H1 (cell line): ENCODE measurements at regions not wholly inside any gene's neighbourhood (a gene's known extent, or its start where the extent isn't known, plus 50 kb on each side); places are given as distances from the start of the nearest gene placed in this dataset.

Source experiments
- CTCF ChIA-PET: fragments of 300-600 bp; sonication (Branson Sonifier 250); formaldehyde crosslinking; loops from one replicate; lab custom pipeline; 2021; ENCODE audit not compliant: partially characterized antibody; lab: Charles Lee
- POLR2A ChIA-PET: fragments of 300-600 bp; sonication (Branson Sonifier 250); formaldehyde crosslinking; loops from one replicate; lab custom pipeline; 2021; ENCODE audit warnings: inconsistent platforms; ENCODE audit not compliant: partially characterized antibody; lab: Charles Lee
- DNase-seq, 2 experiments: peaks; one replicate each; pipeline versions ENCODE4 v3.0.0 to v3.0.0-alpha.2; 2010 to 2022; ENCODE audit warnings: low spot score in 2 of 2, low read depth in 1 of 2, mixed read lengths in 1 of 2
- FAIRE-seq: peaks from 2 replicates; lab custom pipeline; 2011; peaks lifted over from hg19 to GRCh38; lab: Jason Lieb, UNC
- H2AFZ ChIP-seq: 2 replicates; pipeline ENCODE4 v1.8.1; 2012; ENCODE audit warnings: low read length, inconsistent platforms
- H2AK5ac ChIP-seq: 2 replicates; pipeline ENCODE4 v1.6.1; 2013; ENCODE audit warnings: low read depth, low read length
- H2BK120ac ChIP-seq: replicated peaks from 2 replicates; pipeline ENCODE3; 2013; ENCODE audit warnings: low read depth, low read length, inconsistent platforms
- H2BK12ac ChIP-seq: 2 replicates; pipeline ENCODE4 v1.6.1; 2013; ENCODE audit warnings: low read depth, low read length
- H2BK15ac ChIP-seq: 2 replicates; pipeline ENCODE4 v1.6.1; 2013; ENCODE audit warnings: low read length
- H2BK20ac ChIP-seq: 2 replicates; pipeline ENCODE4 v1.6.1; 2013; ENCODE audit warnings: low read length
- H2BK5ac ChIP-seq: 2 replicates; pipeline ENCODE4 v1.6.1; 2013; ENCODE audit warnings: low read depth, low read length
- H3K14ac ChIP-seq: 2 replicates; pipeline ENCODE4 v1.6.1; 2013; ENCODE audit warnings: inconsistent platforms; ENCODE audit not compliant: insufficient read length
- H3K18ac ChIP-seq: 2 replicates; pipeline ENCODE4 v1.6.1; 2013; ENCODE audit warnings: low read length; ENCODE audit errors: extremely low read depth
- H3K23ac ChIP-seq: 2 replicates; pipeline ENCODE4 v1.6.1; 2013; ENCODE audit warnings: inconsistent platforms; ENCODE audit not compliant: insufficient read length
- H3K23me2 ChIP-seq: 2 replicates; pipeline ENCODE4 v1.6.1; 2013; ENCODE audit warnings: low read depth, low read length
- H3K27ac ChIP-seq: 2 replicates; pipeline ENCODE4 v1.6.1; 2011; ENCODE audit warnings: low read depth, low read length, inconsistent platforms
- H3K27me3 ChIP-seq, 4 experiments: replicated peaks in 1 of 4; 1 replicate in 1 of 4; 2 replicates in 3 of 4; pipeline versions ENCODE4 v1.6.1 to v1.8.1; 2011 to 2013; ENCODE audit warnings: low read length in 3 of 4, mild to moderate bottlenecking in 3 of 4, inconsistent platforms in 2 of 4, mixed read lengths in 2 of 4, moderate library complexity in 1 of 4; ENCODE audit not compliant: control insufficient read depth in 3 of 4, insufficient read depth in 3 of 4; ENCODE audit errors: extremely low read depth in 1 of 4
- H3K36me3 ChIP-seq, 4 experiments: 2 replicates each; pipeline versions ENCODE4 v1.6.1 to v1.8.1; 2011 to 2013; ENCODE audit warnings: mild to moderate bottlenecking in 4 of 4, low read length in 3 of 4, moderate library complexity in 2 of 4, control low read depth in 1 of 4, inconsistent platforms in 1 of 4; ENCODE audit not compliant: insufficient read depth in 4 of 4, control insufficient read depth in 2 of 4
- H3K4ac ChIP-seq: replicated peaks from 2 replicates; pipeline ENCODE3; 2013; ENCODE audit warnings: low read length, low read depth, mixed read lengths, inconsistent platforms; ENCODE audit not compliant: insufficient read length
- H3K4me1 ChIP-seq, 4 experiments: replicated peaks in 1 of 4; 1 replicate in 1 of 4; 2 replicates in 3 of 4; pipeline versions ENCODE4 v1.6.1 to v1.8.1; 2011 to 2013; ENCODE audit warnings: low read length in 3 of 4, inconsistent platforms in 2 of 4, mixed read lengths in 1 of 4; ENCODE audit not compliant: insufficient read depth in 4 of 4, control insufficient read depth in 3 of 4
- H3K4me2 ChIP-seq, 2 experiments: 2 replicates each; pipeline versions ENCODE4 v1.6.1 to v1.8.1; 2011 to 2013; ENCODE audit warnings: low read depth in 2 of 2, low read length in 2 of 2, control low read depth in 1 of 2, inconsistent platforms in 1 of 2, mild to moderate bottlenecking in 1 of 2; ENCODE audit not compliant: insufficient read depth in 1 of 2
- H3K4me3 ChIP-seq, 4 experiments: fragments of 200-600, 300-600 bp in 1 of 4; sonication (generic), shearing (Covaris generic), sonication (Bioruptor Twin) in 1 of 4; 2 replicates each; pipeline versions ENCODE4 v1.5.1 to v1.8.1; 2011 to 2016; ENCODE audit warnings: low read length in 4 of 4, low read depth in 3 of 4, control low read depth in 2 of 4, inconsistent platforms in 2 of 4, mild to moderate bottlenecking in 2 of 4, mixed read lengths in 1 of 4, moderate library complexity in 1 of 4; ENCODE audit not compliant: insufficient read depth in 2 of 4; ENCODE audit errors: extremely low read depth in 1 of 4
- H3K56ac ChIP-seq: replicated peaks from 2 replicates; pipeline ENCODE3; 2013; ENCODE audit warnings: low read depth, mild to moderate bottlenecking, mixed read lengths, low read length, inconsistent platforms; ENCODE audit not compliant: insufficient read length
- H3K79me1 ChIP-seq: 2 replicates; pipeline ENCODE4 v1.6.1; 2013; ENCODE audit warnings: low read depth, low read length, control low read depth
- H3K79me2 ChIP-seq, 2 experiments: 2 replicates each; pipeline versions ENCODE4 v1.6.1 to v1.8.1; 2012 to 2013; ENCODE audit warnings: low read length in 2 of 2, mild to moderate bottlenecking in 2 of 2, inconsistent platforms in 1 of 2; ENCODE audit not compliant: insufficient read depth in 2 of 2, control insufficient read depth in 1 of 2
- H3K9ac ChIP-seq, 4 experiments: replicated peaks in 1 of 4; 1 replicate in 1 of 4; 2 replicates in 3 of 4; pipeline versions ENCODE4 v1.6.1 to v1.8.1; 2011 to 2013; ENCODE audit warnings: low read depth in 3 of 4, low read length in 3 of 4, control low read depth in 2 of 4, mild to moderate bottlenecking in 2 of 4, moderate library complexity in 2 of 4, inconsistent platforms in 1 of 4; ENCODE audit errors: extremely low read depth in 1 of 4
- H3K9me3 ChIP-seq, 2 experiments: 2 replicates each; pipeline versions ENCODE4 v1.6.1 to v1.8.1; 2012 to 2013; ENCODE audit warnings: mild to moderate bottlenecking in 2 of 2, moderate library complexity in 2 of 2, control low read depth in 1 of 2, inconsistent platforms in 1 of 2, low read depth in 1 of 2, low read length in 1 of 2, mixed read lengths in 1 of 2; ENCODE audit not compliant: insufficient read depth in 2 of 2
- H4K20me1 ChIP-seq, 2 experiments: replicated peaks in 1 of 2; 2 replicates each; pipeline versions ENCODE3 to v1.8.1; 2011 to 2013; ENCODE audit warnings: inconsistent platforms in 2 of 2, low read length in 2 of 2, mild to moderate bottlenecking in 1 of 2; ENCODE audit not compliant: insufficient read depth in 2 of 2, control insufficient read depth in 1 of 2
- H4K5ac ChIP-seq: 2 replicates; pipeline ENCODE4 v1.6.1; 2013; ENCODE audit warnings: low read length, low read depth, mixed read lengths, inconsistent platforms; ENCODE audit not compliant: insufficient read length
- H4K8ac ChIP-seq: 2 replicates; pipeline ENCODE4 v1.8.0; 2013; ENCODE audit warnings: mild to moderate bottlenecking, moderate library complexity, low read length, inconsistent platforms; ENCODE audit not compliant: insufficient read depth; ENCODE audit errors: extremely low read depth
- H4K91ac ChIP-seq: replicated peaks from 2 replicates; pipeline ENCODE3; 2013; ENCODE audit warnings: low read length, mixed read lengths, inconsistent platforms; ENCODE audit not compliant: insufficient read length
- BACH1 ChIP-seq: IDR thresholded peaks from 2 replicates; pipeline ENCODE4 v1.6.1; 2012; ENCODE audit warnings: low read length, improper control_type of control experiment
- EGR1 ChIP-seq: IDR thresholded peaks from 2 replicates; pipeline ENCODE4 v1.6.1; 2011; ENCODE audit warnings: low read depth, low read length, borderline replicate concordance
- FOSL1 ChIP-seq: IDR thresholded peaks from 2 replicates; pipeline ENCODE4 v1.6.1; 2011; ENCODE audit warnings: mild to moderate bottlenecking, low read depth, low read length, moderate library complexity; ENCODE audit not compliant: insufficient read depth
- GABPA ChIP-seq: IDR thresholded peaks from 2 replicates; pipeline ENCODE4 v1.6.1; 2011; ENCODE audit warnings: mild to moderate bottlenecking, low read length, moderate library complexity, borderline replicate concordance; ENCODE audit not compliant: insufficient read depth
- JUN ChIP-seq: IDR thresholded peaks from 2 replicates; pipeline ENCODE4 v1.6.1; 2011; ENCODE audit warnings: low read depth, mild to moderate bottlenecking, improper control_type of control experiment, low read length
- POU5F1 ChIP-seq: IDR thresholded peaks from 2 replicates; pipeline ENCODE4 v1.6.1; 2011; ENCODE audit warnings: low read depth, mild to moderate bottlenecking, low read length, moderate library complexity
- SIX5 ChIP-seq: IDR thresholded peaks from 2 replicates; pipeline ENCODE4 v1.6.1; 2011; ENCODE audit warnings: mild to moderate bottlenecking, low read depth, low read length
- SP1 ChIP-seq: IDR thresholded peaks from 2 replicates; pipeline ENCODE4 v1.6.1; 2011; ENCODE audit warnings: low read depth, low read length
- SRF ChIP-seq: IDR thresholded peaks from 2 replicates; pipeline ENCODE4 v1.6.1; 2011; ENCODE audit warnings: mild to moderate bottlenecking, low read depth, low read length, moderate library complexity
- WGBS, 2 experiments: shearing (Covaris generic) in 1 of 2; methylation state at CpG; one replicate each; pipeline versions ENCODE4 v1.1.6 to v1.1.7; 2013 to 2015; ENCODE audit warnings: low lambda C conversion rate in 2 of 2, mixed read lengths in 2 of 2, inconsistent platforms in 1 of 2, low coverage in 1 of 2, missing lambda C conversion rate in 1 of 2; ENCODE audit not compliant: insufficient replicate concordance in 2 of 2, insufficient coverage in 1 of 2, insufficient read length in 1 of 2; ENCODE audit errors: extremely low coverage in 1 of 2, missing lambda C conversion rate in 1 of 2; 5-methylcytosine and 5-hydroxymethylcytosine counted together

DNA sequence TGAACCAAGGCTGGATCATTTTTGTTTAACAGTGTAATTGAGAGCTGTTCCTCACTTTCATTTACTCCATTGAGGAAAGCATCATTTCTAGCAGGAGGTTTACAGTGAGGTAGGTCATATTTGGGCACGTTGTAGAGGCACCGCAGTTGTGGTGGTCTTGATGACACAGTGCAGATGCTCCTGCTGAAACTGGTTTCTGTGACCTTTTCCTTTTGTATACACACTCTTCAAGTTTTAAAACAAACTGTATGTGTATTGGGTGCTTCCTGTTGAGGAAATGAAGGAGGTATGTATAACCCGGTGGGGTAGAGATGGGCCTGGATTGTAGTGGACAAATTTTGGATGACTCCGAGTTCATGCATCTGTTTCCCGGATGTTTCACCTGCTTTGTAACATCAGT lies 456.3 kb upstream of the RGS6 start:
- FAIRE-seq (no peak), DNase-seq (no peak)
- peaks cover 0 to 11% (median 4%) of the 10 kb centered on the region in 4 experiments; a peak in 5 of 7 replicates for H3K4me1 ChIP-seq
- H3K4me2 ChIP-seq: no peak overlapping the region
- no peak overlapping the region for H4K91ac ChIP-seq
- H3K27ac ChIP-seq: no peak overlapping the region
- no peak overlapping the region for H2BK5ac ChIP-seq
- H3K56ac ChIP-seq: no peak overlapping the region
- H2BK20ac ChIP-seq: no peak overlapping the region
- no peaks in the 10 kb centered on the region for H3K27me3 ChIP-seq
- POLR2A ChIA-PET: interaction anchor here (0.6 to 0.8 kb wide), 2 partner anchors 10 to 75 kb away, joined by 3 read pairs; no protein-coding TSS in a partner anchor
- no peak overlapping the region for H2BK12ac ChIP-seq
- no peak overlapping the region for H4K8ac ChIP-seq
- CTCF ChIA-PET: no interaction called here
- no peak overlapping the region for H2AK5ac ChIP-seq
- H4K20me1 ChIP-seq: no peaks in the 10 kb centered on the region
- H3K4ac ChIP-seq: no peak overlapping the region
- no peak overlapping the region for H3K4me3 ChIP-seq
- TF ChIP-seq POU5F1 (no peak), GABPA (no peak), FOSL1 (no peak), SP1 (no peak), SRF (no peak), SIX5 (no peak), BACH1 (no peak), EGR1 (no peak), JUN (no peak)
- TF ChIP-seq, all 59 proteins: peak for 0
- H3K9ac ChIP-seq: no peak overlapping the region
- no peaks in the 10 kb centered on the region for H3K36me3 ChIP-seq
- no peak overlapping the region for H2BK15ac ChIP-seq
- H3K79me1 ChIP-seq: peaks cover 4% of the 10 kb centered on the region; the same call in 1 of the 2 replicates
- no peak overlapping the region for H2BK120ac ChIP-seq
- H3K23ac ChIP-seq: no peak overlapping the region
- H4K5ac ChIP-seq: no peak overlapping the region
- H3K79me2 ChIP-seq: peaks cover 0 to 45% of the 10 kb centered on the region in 2 experiments; a peak in 2 of 4 replicates
- H3K23me2 ChIP-seq: no peaks in the 10 kb centered on the region
- H3K18ac ChIP-seq: no peak overlapping the region
- WGBS, 2 experiments: 96% methylated on average over 5 of the region's 5 CpGs; no CpG with 5 or more reads in 1 of the 2 experiments
- H3K9me3 ChIP-seq: no peaks in the 10 kb centered on the region
- no peak overlapping the region for H3K14ac ChIP-seq
- no peak overlapping the region for H2AFZ ChIP-seq
